Endothelial cell of umbilical vein (primary cell): ENCODE measurements at regions not wholly inside any gene's neighbourhood (a gene's known extent, or its start where the extent isn't known, plus 50 kb on each side); places are given as distances from the start of the nearest gene placed in this dataset.

ENCODE experiments used
- BruUV-seq: library from RNA; stranded (reverse); fragments of 400-500 nt; replicated peaks from 2 replicates; lab custom pipeline; 2021; lab: Mats Ljungman, UMichigan
- CTCF ChIA-PET: fragments of 300-600, 350-600 bp; sonication (Branson Sonifier 250); formaldehyde crosslinking; loops from one replicate; lab custom pipeline; 2021; ENCODE audit warnings: antibody characterized with exemption, inconsistent platforms; lab: Charles Lee
- POLR2A ChIA-PET: fragments of 300-600, 350-600 bp; sonication (Branson Sonifier 250); formaldehyde crosslinking; loops from one replicate; lab custom pipeline; 2021; ENCODE audit warnings: antibody characterized with exemption, inconsistent platforms; lab: Charles Lee
- DNase-seq: peaks from one replicate; pipeline ENCODE4 v3.0.0-alpha.2; 2011; ENCODE audit warnings: low read depth, low spot score
- FAIRE-seq: peaks from 2 replicates; lab custom pipeline; 2011; peaks lifted over from hg19 to GRCh38; lab: Jason Lieb, UNC
- H2AFZ ChIP-seq: 2 replicates; pipeline ENCODE4 v1.6.0; 2012; ENCODE audit warnings: low read depth, low read length, control low read depth, inconsistent platforms
- H3K27ac ChIP-seq: 2 replicates; pipeline ENCODE4 v1.5.1; 2011; ENCODE audit warnings: low read depth, mild to moderate bottlenecking, control low read depth, low read length, moderate library complexity; ENCODE audit not compliant: insufficient read depth
- H3K27me3 ChIP-seq, 2 experiments: 2 replicates each; pipeline versions ENCODE4 v1.6.0 to v1.6.1; 2011; ENCODE audit warnings: low read length in 2 of 2, mixed read lengths in 1 of 2; ENCODE audit not compliant: control insufficient read depth in 2 of 2, insufficient read depth in 2 of 2
- H3K36me3 ChIP-seq, 2 experiments: 2 replicates in 1 of 2; 3 replicates in 1 of 2; pipeline ENCODE4 v1.5.1; 2011; ENCODE audit warnings: low read length in 2 of 2, mild to moderate bottlenecking in 1 of 2, moderate library complexity in 1 of 2; ENCODE audit not compliant: control insufficient read depth in 2 of 2, insufficient read depth in 2 of 2; ENCODE audit errors: extremely low read depth in 1 of 2
- H3K4me1 ChIP-seq: 3 replicates; pipeline ENCODE4 v1.5.1; 2011; ENCODE audit warnings: mild to moderate bottlenecking, low read length; ENCODE audit not compliant: control insufficient read depth, insufficient read depth; ENCODE audit errors: extremely low read depth
- H3K4me2 ChIP-seq: 2 replicates; pipeline ENCODE4 v1.6.1; 2011; ENCODE audit warnings: low read length, control low read depth, mixed read lengths; ENCODE audit not compliant: insufficient read depth
- H3K4me3 ChIP-seq, 3 experiments: fragments of 200-600 bp in 1 of 3; sonication (generic), shearing (Covaris generic) in 1 of 3; replicated peaks in 1 of 3; 2 replicates each; pipeline ENCODE4 v1.5.1; 2011 to 2016; ENCODE audit warnings: control low read depth in 3 of 3, low read length in 3 of 3, mild to moderate bottlenecking in 2 of 3, inconsistent platforms in 1 of 3, low read depth in 1 of 3, moderate library complexity in 1 of 3; ENCODE audit not compliant: insufficient read depth in 1 of 3
- H3K79me2 ChIP-seq: 2 replicates; pipeline ENCODE4 v1.6.0; 2012; ENCODE audit warnings: low read length, inconsistent platforms; ENCODE audit not compliant: control insufficient read depth, insufficient read depth
- H3K9ac ChIP-seq: replicated peaks from 2 replicates; pipeline ENCODE3; 2011; ENCODE audit warnings: low read length, control low read depth; ENCODE audit not compliant: insufficient read depth; ENCODE audit errors: extremely low read depth
- H3K9me1 ChIP-seq: replicated peaks from 3 replicates; pipeline ENCODE4 v1.6.0; 2011; ENCODE audit warnings: mild to moderate bottlenecking, low read length; ENCODE audit not compliant: control insufficient read depth, insufficient read depth; ENCODE audit errors: extremely low read depth
- H3K9me3 ChIP-seq: replicated peaks from 2 replicates; pipeline ENCODE4 v1.5.1; 2012; ENCODE audit warnings: low read length, inconsistent platforms; ENCODE audit not compliant: control insufficient read depth, insufficient read depth
- H4K20me1 ChIP-seq: replicated peaks from 2 replicates; pipeline ENCODE3; 2011; ENCODE audit warnings: mild to moderate bottlenecking, low read length; ENCODE audit not compliant: control insufficient read depth, insufficient read depth; ENCODE audit errors: extremely low read depth
- EZH2 ChIP-seq: IDR thresholded peaks from 2 replicates; pipeline ENCODE4 v1.6.1; 2012; ENCODE audit warnings: borderline replicate concordance, low read depth, mild to moderate bottlenecking, moderate library complexity, low read length, inconsistent platforms; ENCODE audit not compliant: severe bottlenecking
- FOS ChIP-seq: IDR thresholded peaks from 2 replicates; pipeline ENCODE4 v1.6.1; 2011; ENCODE audit warnings: mild to moderate bottlenecking, low read length, moderate library complexity, borderline replicate concordance; ENCODE audit not compliant: insufficient read depth
- GATA2 ChIP-seq: IDR thresholded peaks from 2 replicates; pipeline ENCODE4 v1.7.0; 2011; ENCODE audit warnings: low read depth, mild to moderate bottlenecking, moderate library complexity, mixed read lengths, low read length; ENCODE audit not compliant: insufficient read length, insufficient read depth
- JUN ChIP-seq: IDR thresholded peaks from 2 replicates; pipeline ENCODE4 v1.6.1; 2011; ENCODE audit warnings: borderline replicate concordance, low read depth; ENCODE audit not compliant: insufficient read length, insufficient read depth
- MYC ChIP-seq: IDR thresholded peaks from one replicate; pipeline ENCODE4 v1.6.1; 2011; ENCODE audit warnings: mild to moderate bottlenecking, low read depth, low read length
- POLR2A ChIP-seq: IDR thresholded peaks from 2 replicates; pipeline ENCODE4 v1.6.1; 2012; ENCODE audit warnings: low read depth, mild to moderate bottlenecking, control low read depth, low read length
- POLR2AphosphoS5 ChIP-seq: IDR thresholded peaks from 2 replicates; pipeline ENCODE4 v1.6.1; 2012; ENCODE audit warnings: low read depth, mild to moderate bottlenecking, control low read depth, low read length, moderate library complexity; ENCODE audit not compliant: insufficient read depth
- dilution Hi-C: fragments of 300-500 bp; cut with MboI; formaldehyde crosslinking; loops from one replicate; pipeline ENCODE4 v1.15.0; 2019; ENCODE audit warnings: low sequenced_read_pairs; ENCODE audit not compliant: extremely low pct_ligation_motif_present
- intact Hi-C: fragments of 100-400 bp; cut with micrococcal nuclease; formaldehyde crosslinking; loops from one replicate; pipeline ENCODE4 v1.10.0; 2022
- TF ChIP-seq, protein P1 (sequence below): IDR thresholded peaks from 2 replicates; pipeline ENCODE4 v1.6.1; 2011; ENCODE audit not compliant: insufficient read depth, insufficient read length
- TF ChIP-seq, protein P2 (sequence below), 2 donors: IDR thresholded peaks; 1 replicate in 1 of 2; 2 replicates in 1 of 2; pipeline ENCODE4 v1.5.1; 2011; ENCODE audit warnings: low read length in 2 of 2, mild to moderate bottlenecking in 2 of 2, moderate library complexity in 2 of 2, control low read depth in 1 of 2, inconsistent platforms in 1 of 2, low read depth in 1 of 2; ENCODE audit not compliant: insufficient read depth in 1 of 2; ENCODE audit errors: extremely low read depth in 1 of 2

DNA sequence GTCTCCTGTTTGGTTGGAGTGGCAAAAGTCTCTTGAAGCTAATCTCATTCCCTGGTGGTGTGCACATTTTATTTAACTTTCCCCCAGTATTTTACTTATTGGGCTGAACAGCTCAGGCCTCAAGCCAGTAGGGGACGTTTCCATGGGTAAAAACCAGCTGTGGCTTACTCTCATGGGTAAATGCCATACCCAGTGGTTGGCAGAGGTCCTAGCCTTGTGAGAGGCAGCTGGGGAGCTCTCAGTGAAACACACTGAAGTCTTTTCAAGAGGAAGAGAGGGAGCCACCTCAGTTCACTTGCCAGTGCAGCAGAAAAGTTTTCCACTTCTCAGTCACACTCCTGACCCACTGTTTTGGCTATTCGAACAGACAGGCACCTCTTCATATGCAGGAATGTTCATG is 1964.2 kb downstream of the ARAP2 start:
- TF ChIP-seq MYC (no peak), EZH2 (no peak), POLR2AphosphoS5 (no peak), FOS (no peak), GATA2 (no peak), JUN (no peak), POLR2A (no peak)
- TF ChIP-seq, protein P1, sequence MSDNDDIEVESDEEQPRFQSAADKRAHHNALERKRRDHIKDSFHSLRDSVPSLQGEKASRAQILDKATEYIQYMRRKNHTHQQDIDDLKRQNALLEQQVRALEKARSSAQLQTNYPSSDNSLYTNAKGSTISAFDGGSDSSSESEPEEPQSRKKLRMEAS: no peak
- TF ChIP-seq, protein P2, sequence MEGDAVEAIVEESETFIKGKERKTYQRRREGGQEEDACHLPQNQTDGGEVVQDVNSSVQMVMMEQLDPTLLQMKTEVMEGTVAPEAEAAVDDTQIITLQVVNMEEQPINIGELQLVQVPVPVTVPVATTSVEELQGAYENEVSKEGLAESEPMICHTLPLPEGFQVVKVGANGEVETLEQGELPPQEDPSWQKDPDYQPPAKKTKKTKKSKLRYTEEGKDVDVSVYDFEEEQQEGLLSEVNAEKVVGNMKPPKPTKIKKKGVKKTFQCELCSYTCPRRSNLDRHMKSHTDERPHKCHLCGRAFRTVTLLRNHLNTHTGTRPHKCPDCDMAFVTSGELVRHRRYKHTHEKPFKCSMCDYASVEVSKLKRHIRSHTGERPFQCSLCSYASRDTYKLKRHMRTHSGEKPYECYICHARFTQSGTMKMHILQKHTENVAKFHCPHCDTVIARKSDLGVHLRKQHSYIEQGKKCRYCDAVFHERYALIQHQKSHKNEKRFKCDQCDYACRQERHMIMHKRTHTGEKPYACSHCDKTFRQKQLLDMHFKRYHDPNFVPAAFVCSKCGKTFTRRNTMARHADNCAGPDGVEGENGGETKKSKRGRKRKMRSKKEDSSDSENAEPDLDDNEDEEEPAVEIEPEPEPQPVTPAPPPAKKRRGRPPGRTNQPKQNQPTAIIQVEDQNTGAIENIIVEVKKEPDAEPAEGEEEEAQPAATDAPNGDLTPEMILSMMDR (IDR thresholded peaks at IDR 0.05; ENCODE audit: extremely low read depth in 1 of 2, insufficient read depth in 1 of 2, low read depth in 1 of 2, low read length in 2 of 2): no peak
- H3K9me1 ChIP-seq: no peaks in the 10 kb centered on the region
- DNase-seq: no peak
- POLR2A ChIA-PET: no interaction called here
- H3K27me3 ChIP-seq: no peaks in the 10 kb centered on the region
- no peak overlapping the region for H3K9ac ChIP-seq
- no peaks in the 10 kb centered on the region for H3K9me3 ChIP-seq
- no peaks in the 10 kb centered on the region for H4K20me1 ChIP-seq
- no peak overlapping the region for H2AFZ ChIP-seq
- no peak overlapping the region for H3K4me2 ChIP-seq
- no peak overlapping the region for H3K27ac ChIP-seq
- dilution Hi-C loops: no loop called here
- H3K79me2 ChIP-seq: no peaks in the 10 kb centered on the region
- no peaks in the 10 kb centered on the region for H3K4me1 ChIP-seq
- no peak for FAIRE-seq
- H3K4me3 ChIP-seq: no peak overlapping the region
- intact Hi-C loops: no loop called here
- H3K36me3 ChIP-seq: no peaks in the 10 kb centered on the region
- CTCF ChIA-PET: no interaction called here
- no TSS peak for BruUV-seq
